Stimulated activated CD8-positive, alpha-beta memory T cell treated with anti-CD3 and anti-CD28 coated beads, Interleukin-15, amount 100 ng/mL, for 48 hours (primary cell): ENCODE measurements at regions not wholly inside any gene's neighbourhood (a gene's known extent, or its start where the extent isn't known, plus 50 kb on each side); places are given as distances from the start of the nearest gene placed in this dataset.
"Not testable (repeated sequence)": the region's sequence is repeated elsewhere in the genome, so short reads cannot be mapped to it uniquely, and the experiment has no call there.

Source experiments
- DNase-seq, 2 donors: peaks; one replicate each; pipeline ENCODE4 v3.0.0-alpha.2; 2020; ENCODE audit warnings: low read depth in 2 of 2

DNA sequence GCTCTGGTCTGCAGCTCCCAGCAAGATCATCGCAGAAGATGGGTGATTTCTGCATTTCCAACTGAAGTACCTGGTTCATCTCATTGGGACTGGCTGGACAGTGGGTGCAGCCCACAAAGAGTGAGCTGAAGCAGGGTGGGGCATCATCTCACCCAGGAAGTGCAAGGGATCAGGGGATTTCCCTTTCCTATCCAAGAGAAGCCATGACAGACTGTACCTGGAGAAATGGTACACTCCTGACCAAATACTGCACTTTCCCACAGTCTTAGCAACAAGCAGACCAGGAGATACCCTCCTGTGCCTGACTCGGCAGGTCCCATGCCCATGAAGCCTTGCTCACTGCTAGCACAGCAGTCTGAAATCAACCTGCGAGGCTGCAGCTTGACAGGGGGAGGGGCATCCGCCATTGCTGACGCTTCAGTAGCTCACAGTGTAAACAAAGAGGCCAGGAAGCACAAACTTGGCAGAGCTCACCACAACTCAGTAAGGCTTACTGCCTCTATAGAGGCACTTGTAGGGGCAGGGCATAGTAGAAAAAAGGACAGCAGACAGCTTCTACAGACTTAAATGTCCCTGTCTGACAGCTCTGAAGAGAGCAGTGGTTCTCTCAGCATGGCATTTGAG, 60.5 kb downstream of the AREG start:
- not testable (repeated sequence) for DNase-seq

DNA sequence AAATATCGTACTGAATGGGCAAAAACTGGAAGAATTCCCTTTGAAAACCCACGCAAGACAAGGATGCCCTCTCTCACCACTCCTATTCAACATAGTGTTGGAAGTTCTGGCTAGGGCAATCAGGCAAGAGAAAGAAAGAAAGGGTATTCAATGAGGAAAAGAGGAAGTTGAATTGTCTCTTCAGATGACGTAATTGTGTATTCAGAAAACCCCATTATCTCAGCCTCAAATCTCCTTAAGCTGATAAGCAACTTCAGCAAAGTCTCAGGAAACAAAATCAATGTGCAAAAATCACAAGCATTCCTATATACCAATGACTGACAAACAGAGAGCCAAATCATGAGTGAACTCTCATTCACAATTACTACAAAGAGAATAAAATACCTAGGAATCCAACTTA, 64.4 kb downstream of the AREG start:
- not testable (repeated sequence) for DNase-seq

- no peak for DNase-seq
Measured at GRCh38 chr4:74516303-74516702, 71.4 kb downstream of the AREG start.

DNA sequence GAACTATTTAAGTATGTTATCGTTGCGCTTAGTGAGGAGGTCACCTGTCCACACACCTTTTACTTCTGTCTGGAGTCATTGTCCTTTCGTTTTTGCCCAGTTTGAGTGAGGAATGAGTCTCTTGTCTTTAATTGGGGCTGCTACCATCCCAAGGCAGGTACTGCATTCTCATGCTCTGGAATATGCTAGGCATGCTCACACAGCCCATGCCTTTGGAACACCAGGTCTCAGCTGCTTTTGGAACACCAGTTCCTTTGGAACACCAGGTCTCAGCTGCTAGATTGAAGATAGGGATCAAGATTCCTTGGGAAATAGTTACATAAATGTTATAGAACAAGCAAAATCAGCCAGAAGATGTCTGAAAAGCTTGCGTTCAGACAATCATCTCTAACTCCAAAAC, 73.1 kb downstream of the AREG start:
- DNase-seq = no peak

DNA sequence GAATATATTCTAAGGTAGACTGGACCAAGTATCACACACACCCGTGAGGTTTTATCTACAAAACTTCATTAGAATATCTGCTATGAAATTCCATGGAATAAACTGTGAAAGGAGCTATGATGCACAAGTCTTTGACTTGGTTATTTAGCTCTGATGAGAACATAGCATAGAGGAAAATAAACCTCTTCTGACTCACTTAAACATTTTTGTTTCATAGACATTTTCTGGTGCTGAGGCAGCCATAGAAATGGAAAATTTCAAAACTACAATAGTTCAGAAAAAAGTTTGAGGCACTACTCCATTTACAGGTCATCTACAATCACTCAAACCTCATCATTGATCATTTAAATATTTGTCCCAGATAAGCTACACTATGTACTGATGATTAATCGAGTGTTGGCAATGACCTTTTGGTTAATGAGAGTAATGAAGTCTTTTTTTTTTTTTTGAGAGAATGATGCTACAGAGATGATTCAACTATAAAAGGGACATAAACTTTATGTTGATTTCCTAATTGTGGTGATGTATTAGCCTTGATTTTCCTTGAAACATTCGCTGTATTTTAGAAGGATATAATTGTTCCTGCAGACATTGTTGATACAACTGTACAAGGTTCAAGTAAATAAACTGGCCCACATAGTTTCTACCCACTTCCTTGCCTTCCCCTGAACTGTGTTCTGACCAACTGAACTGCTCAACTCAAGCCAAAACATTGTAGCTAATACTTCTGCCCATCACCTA, 77.5 kb downstream of the AREG start:
- DNase-seq = no peak

DNA sequence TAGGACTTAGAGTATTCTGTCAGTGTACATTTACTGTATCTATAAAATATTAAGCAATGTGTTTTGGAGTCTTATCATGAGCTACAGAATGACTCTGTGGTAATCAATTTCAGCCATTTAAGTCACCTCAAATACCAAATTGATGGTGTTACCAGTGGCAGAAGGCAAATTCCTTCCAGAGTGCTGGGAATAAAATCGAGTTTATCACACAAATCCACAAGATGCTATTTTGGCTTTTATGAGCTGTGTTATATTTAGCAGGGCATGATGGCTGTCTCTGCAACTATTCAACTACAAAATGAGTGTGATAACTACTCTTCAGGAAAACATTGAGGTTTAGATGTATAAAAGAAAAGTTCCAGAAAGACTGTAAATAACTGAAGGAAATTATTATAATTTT, 78.2 kb downstream of the AREG start:
- no peak for DNase-seq

GRCh38 chr4:74524985-74525384, 80.0 kb downstream of the AREG start:
- no peak for DNase-seq

DNA sequence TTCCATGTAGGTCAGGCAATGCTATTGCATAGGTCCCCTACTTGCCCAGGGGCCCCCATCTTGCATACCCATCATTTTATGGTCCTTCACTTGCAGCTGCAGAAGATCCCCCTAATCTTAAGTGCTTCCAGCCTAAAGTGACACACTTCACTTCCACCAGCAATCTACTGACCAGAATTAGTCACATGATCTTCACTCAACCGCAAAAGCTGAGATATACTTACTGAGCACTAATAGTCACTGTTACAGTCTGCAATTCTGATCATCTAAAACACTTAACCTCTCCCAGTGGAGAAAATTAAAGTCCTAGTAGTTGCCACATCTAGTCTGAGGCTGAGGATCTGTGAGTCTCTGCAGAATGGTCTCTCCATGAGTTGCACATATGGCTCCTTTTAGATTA, 82.1 kb downstream of the AREG start:
- no peak for DNase-seq

DNA sequence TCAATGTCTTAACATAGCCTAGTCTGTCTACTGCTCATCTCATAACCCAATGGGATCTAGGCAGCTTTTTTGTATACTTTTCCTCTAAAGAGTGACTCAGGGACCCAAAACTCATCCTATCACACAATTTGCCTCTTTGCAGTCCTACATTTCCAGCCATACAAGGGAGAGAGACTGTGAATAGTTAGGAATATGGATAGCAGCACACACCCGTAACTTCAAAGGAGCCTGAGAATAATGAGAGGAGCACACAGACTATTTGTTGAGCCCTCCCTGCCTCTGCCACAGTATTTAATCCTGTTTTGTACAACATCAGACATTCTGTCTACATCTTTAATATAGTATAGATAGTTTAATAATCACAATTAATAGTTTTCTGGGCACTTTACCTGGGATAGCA, 83.2 kb downstream of the AREG start:
- DNase-seq = no peak

DNA sequence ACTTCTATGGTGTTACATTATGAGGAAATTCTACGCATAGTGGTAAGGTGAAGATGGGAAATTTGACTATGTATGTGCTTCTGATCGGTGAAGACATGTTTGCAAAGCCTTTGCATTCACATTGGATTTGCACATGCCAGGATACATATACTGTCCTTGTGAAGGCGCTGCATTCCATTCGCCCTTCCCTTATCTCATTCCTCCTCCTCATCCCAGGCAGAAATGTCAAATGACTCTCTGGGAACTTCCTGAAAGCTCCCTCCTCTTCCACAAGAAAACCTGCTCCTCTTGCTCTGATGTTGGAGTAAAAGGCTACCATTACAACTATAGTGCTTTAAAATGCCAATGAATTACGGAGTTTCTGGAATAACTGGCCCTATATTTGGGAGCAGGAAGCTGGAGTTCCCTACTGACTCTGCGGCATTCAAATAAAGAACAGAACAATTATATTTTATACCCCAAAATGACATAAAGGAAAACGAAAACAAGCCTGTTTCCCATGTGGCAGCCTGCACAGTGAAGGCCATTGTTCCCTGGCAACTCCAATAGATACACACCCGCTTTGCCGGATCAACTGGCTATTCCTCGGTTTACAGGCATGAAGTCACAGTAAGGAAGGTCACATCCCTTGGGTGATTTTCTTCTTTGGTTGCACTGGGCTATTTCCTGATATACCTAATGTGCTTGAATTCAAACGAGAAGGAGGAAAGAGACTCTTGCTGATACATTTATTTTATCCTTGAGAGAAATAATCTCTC, 84.5 kb downstream of the AREG start:
- DNase-seq = no peak

DNA sequence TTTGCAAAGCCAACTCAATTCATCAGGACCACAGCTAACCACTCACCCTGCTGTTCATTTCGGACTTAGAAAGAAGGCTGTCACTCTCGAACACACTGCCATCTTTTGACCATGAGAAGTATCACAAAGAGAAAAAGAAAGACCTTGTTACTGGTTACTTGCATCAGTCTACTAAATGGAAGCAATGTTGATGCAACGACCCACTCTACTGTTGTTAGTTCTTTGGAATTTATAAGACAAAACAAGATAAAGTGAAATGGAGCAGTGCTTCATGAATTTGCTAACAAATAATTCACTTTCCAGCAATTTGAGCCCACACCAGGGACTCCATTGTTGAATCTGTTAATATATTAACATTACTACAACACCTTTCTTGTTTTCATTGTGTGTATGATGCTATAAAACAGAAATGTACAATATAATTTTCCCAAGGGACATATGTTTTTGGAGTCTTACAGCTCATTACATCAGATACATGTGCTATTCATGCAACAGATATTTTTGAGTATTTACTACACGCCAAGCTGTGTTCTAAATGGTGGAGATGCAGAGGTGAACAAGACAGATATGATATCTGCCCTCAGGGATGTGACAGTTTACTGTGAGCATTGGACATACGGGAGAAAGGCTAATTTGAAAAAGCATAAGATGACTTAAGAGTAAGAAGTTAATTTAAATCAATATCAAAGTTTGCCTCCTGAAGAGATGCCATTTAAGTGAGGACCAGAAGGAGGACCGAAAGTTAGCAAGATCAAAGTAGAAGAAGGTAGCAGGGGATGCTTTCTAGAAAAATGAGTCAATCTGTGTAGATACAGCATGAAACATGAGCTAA, 87.2 kb downstream of the AREG start:
- DNase-seq = no peak

GRCh38 chr4:74534121-74534520, 89.2 kb downstream of the AREG start:
- DNase-seq = no peak

GRCh38 chr4:74534936-74535335, 90.0 kb downstream of the AREG start:
- no peak for DNase-seq

- DNase-seq = no peak
Measured at GRCh38 chr4:74535512-74535911, 90.6 kb downstream of the AREG start.

DNA sequence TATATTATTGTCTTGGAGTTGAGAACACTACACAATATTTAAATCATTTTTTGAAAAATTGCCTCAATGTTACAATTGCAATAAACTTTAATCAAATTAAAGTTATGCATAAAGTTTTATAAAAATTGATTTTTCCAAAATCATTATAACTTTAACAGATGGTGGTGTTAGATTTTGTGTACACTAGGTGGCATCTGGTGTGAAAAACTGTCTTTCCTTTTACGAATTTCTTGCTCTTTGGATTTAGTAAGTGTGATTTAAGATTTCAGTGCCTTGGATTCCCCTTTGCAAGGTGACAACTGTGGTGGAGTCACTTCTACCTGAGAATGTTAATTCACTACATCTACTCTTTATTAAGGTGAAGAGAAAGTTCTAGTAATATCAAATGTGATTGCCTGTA, 91.6 kb downstream of the AREG start:
- DNase-seq = no peak

DNA sequence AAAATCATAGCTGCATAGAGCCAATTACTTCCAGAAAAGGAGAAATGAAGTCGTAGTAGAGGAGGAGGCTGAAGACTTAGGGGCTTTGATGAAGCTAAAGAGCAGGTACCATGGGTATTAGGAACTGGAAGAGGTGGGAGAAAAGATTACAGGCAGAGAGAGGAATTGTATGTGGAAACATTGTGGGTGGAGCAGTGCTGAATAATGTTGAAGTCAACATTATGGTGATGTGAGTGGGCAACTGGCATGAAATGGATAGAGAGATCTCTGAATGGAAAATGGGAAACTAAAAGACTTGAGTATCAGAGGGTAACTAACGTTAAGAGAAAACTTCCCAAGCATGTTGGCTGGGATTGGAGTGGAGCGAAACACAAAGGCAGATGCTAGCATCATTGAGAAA, 92.5 kb downstream of the AREG start:
- DNase-seq = no peak

DNA sequence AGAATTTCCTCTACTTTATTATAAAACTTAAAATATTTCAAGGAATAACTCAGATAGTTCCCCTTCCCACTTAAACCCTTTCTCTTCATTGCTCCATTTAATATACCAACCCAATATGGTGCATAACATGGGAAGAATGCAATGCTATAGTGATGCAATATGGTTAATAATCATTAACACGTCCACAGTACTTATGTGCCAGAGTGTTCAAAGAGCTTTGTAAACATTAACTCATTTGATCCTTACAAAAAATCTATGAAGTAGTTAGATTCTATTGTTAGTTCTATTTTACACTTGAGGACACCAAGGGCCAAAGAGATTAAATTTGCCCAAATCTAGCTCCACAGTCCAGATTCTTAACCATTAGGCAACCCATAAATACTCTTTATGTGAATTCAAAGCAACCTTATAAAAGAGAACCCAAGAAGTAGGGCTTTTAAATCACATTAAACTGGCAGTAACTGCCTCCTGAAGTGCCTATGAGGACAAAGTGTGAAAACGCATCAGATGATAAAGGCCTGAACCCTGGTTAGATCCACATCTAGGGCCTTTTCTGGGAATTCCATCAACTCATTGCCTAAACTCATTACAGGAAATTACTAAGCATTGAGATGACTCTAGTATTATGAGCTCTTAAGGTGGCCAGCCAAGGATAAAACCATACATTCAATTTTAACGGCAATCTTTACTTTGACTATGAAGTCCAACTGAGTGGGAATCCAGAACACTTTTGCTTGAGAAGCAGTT, 94.3 kb downstream of the AREG start:
- no peak for DNase-seq

- no peak for DNase-seq
Measured at GRCh38 chr4:74540193-74540592, 95.3 kb downstream of the AREG start.

DNA sequence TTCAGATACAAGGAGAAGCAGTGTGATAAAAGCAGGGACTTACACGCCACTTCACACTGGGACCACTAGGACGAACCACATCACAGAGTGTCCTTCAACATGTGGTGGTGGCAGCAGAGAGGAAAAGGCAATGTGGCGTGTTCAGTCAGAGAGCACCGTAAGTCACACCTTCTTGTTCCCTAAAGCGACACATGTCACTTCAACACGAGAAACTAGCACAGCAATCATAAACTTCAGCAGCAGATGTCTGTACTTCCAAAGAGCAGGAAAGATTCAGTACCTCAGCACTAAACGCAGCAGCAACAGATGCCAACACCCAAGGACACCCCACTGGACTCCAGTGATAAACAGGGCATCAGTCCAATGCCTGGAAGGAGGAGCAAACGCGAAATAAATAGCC, 96.7 kb downstream of the AREG start:
- DNase-seq = no peak

DNA sequence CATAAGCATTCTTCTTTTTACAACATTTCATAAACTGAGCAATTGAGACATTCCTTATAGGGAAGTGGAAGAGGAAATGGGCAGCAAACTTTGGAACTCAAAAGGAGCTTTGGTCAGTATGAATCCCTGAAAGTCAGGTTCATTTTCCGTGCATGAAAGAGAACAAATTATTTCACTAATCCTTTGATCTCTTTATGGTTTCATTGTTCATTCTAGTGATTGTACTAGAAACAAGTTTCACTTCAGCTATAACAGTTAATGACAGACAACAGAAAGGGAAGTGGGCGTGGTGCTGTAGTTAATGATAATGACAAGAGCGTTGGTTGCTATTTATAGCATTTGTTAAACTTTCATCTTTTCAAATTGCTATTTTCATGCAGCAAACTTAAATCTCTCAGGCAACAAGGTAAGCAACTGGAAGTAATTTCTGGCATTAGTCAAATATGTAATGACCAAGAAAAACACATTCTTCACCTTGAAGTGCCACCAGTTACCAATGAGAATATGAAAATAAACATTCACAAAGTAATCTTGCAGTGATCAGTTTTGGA, 98.4 kb downstream of the AREG start:
- no peak for DNase-seq

- DNase-seq = no peak
Measured at GRCh38 chr4:74543983-74544382, 99.0 kb downstream of the AREG start.
